HCEC 1CT (cell line): ENCODE measurements at regions not wholly inside any gene's neighbourhood (a gene's known extent, or its start where the extent isn't known, plus 50 kb on each side); places are given as distances from the start of the nearest gene placed in this dataset.

Experiments used
- DNase-seq: peaks from one replicate; pipeline ENCODE4 v3.0.0-alpha.2; 2017

- no peak for DNase-seq
Observed at GRCh38 chr21:36636439-36636838, 62.5 kb upstream of the SIM2 start.

DNA sequence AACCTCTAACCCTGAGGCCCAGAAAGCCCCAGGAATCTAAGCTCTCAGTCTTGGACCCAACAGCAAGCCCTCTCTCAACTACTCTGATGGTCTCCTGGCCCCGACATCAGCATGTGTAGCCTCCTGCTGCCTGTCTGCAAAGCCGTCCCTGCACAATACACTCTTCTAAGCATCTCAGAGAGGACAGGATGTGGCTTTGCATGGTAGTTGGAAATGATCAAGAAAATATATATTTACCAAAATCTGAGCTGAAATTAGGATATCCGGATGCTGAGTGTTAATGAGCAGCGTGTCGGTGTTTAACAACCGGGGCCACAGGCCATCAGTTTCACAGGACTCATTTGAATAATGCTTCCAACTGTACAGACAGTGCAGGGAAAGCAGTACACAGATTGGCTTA lies 59.1 kb upstream of the SIM2 start:
- DNase-seq, result no peak

DNA sequence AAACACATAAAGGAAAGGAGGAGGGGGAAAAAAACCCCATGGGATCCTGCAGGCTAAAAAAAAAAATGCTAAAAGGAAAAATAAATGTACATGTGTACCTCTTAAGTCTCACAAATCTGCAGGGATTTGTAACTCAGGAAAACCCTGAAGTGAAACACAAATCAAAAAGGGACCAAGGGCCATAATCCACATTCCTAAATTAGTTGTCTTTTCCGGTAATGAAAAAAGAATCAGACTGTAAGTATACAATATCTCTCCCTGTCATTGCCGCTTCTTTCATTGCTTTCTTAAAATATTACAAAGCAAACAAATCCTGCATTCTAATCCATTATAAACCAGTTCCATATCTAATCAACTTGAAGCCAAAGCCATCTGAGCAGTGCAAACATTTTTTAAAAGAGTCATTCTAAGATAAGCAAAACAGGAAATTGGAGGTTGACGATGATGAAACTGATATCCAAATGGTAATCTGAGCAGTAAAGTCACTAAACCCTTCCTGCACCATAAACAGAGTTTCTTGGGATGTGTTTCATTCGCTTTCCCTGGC lies 58.7 kb upstream of the SIM2 start:
- no peak for DNase-seq

DNA sequence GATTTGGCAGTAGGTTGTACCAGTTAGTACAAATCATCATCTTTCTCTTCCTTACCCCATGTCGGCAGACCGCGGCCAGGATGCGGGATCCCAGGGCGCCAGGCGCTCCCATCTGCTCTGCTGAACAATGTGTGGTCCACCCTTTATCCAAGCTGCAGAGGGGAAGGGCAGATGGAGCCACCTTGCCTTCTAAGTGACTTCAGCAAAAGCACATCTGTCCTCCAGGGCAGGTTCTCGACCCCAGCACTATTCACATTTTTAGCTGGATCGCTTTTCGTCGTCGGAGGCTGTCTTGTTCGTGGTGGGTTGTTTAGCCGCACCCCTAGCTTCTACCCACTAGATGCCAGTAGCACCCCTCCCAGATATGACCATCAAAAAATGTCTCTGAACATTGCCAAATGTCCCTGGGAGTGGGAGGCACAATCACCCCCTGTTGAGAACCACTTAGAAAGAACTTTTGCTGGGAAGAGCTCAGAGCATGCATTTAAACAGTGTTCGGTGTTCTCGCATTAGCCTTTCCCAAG lies 58.1 kb upstream of the SIM2 start:
- no peak for DNase-seq

DNA sequence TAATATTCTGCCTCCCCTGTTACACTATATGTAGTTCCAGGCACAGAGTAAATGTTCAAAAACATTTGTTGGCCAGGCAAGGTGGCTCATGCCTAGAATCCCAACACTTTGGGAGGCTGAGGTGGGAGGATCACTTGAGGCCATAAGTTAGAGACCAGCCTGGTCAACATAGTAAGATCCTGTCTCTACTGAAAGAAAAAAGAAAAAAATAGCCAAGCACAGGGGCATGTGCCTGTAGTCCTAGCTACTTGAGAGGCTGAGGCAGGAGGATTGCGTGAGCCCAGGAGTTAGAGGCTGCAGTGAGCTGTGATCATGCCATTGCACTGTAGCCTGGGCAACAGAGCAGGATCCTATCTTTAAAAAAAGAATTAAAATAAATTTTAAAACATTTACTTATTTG lies 57.6 kb upstream of the SIM2 start:
- no peak for DNase-seq

- no peak for DNase-seq
Observed at GRCh38 chr21:36641886-36642285, 57.0 kb upstream of the SIM2 start.

GRCh38 chr21:36642777-36643176 lies 56.1 kb upstream of the SIM2 start:
- DNase-seq, result no peak

DNA sequence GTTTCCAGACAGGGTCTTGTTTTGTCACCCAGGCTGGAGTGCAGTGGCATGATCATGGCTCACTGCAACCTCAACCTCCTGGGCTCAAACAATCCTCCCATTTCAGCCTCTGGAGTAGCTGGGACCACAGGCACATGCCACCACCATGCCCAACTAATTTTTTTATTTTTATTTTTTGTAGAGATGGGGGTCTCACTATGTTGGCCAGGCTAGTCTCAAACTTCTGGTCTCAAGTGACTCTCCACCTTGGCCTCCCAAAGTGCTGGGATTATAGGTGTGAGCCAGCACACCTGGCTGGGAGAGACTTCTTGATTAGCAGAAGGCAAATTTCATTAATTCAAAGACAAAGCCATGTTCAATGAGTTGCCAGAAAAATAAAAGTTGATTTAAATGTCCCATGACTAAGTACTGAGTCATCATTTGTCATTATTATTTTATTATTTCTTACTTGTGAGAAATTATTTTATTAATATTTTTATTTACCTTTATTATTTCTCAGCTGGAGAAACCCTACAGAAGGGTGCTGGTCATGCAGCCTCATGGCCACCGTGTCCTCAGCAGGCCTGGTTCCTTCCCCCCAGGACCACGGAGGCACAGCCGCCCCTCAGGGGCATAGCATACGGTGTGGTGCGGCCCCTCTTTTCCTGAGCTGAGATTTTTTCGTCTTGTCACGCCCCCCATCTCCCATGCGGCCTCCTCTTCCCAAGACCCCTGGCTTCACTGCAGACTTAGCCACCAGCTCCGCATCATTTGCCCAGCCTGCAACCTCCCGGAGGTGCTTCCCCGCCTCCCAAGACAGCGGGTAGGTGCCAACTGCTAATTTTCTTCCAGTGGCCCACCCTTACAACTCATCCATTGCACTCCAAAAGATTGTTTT lies 55.3 kb upstream of the SIM2 start:
- DNase-seq, result no peak

DNA sequence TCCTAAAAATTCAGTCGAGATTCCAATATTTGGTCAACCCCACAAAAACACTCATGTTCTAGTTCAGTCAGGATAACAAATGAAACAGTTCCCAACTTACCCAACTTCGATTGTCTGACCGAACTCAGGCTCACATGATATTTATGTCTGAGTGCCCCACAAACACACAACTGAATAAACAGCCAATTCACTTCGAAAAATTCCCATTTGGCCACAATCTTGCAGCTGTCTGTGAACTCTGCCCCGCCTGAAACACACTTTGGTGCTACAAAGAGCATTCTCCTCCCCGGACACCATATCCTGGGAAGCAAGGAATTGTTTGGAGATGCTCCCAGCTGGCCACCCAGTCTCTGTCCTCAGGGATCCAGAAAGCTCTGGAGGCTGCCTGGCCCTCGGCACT lies 52.9 kb upstream of the SIM2 start:
- no peak for DNase-seq

GRCh38 chr21:36646645-36647044 lies 52.3 kb upstream of the SIM2 start:
- no peak for DNase-seq

- no peak for DNase-seq
Observed at GRCh38 chr21:36647279-36648093, 51.4 kb upstream of the SIM2 start.
